Natural killer cell (primary cell): ENCODE measurements at regions not wholly inside any gene's neighbourhood (a gene's known extent, or its start where the extent isn't known, plus 50 kb on each side); places are given as distances from the start of the nearest gene placed in this dataset.

Experiments
- ATAC-seq, 3 donors: fragments of 150-1000 bp in 2 of 3; fragments of 200-7000 bp in 1 of 3; cut with Tn5 transposase; 1 replicate in 1 of 3; 2 replicates in 2 of 3; pipeline ENCODE4 v1.10.0; 2021; ENCODE audit warnings: mild to moderate bottlenecking in 2 of 3, moderate library complexity in 2 of 3
- DNase-seq, 2 donors: peaks; one replicate each; pipeline versions ENCODE4 v3.0.0 to v3.0.0-alpha.2; 2013 to 2021; ENCODE audit warnings: mixed read lengths in 1 of 2
- H3K27ac ChIP-seq: one replicate; pipeline ENCODE4 v1.5.1; 2013; ENCODE audit warnings: mild to moderate bottlenecking, low read length
- H3K27me3 ChIP-seq: one replicate; pipeline ENCODE4 v1.6.1; 2013; ENCODE audit warnings: low read length; ENCODE audit not compliant: control insufficient read depth, insufficient read depth
- H3K36me3 ChIP-seq: one replicate; pipeline ENCODE4 v1.6.1; 2013; ENCODE audit warnings: low read length; ENCODE audit not compliant: control insufficient read depth, insufficient read depth
- H3K4me1 ChIP-seq: one replicate; pipeline ENCODE4 v1.6.1; 2013; ENCODE audit warnings: low read length; ENCODE audit not compliant: control insufficient read depth, insufficient read depth
- H3K4me3 ChIP-seq: one replicate; pipeline ENCODE4 v1.5.1; 2013; ENCODE audit warnings: low read length
- H3K9me3 ChIP-seq: one replicate; pipeline ENCODE4 v1.6.1; 2013; ENCODE audit warnings: low read length; ENCODE audit not compliant: control insufficient read depth, insufficient read depth
- H3K27ac Mint-ChIP-seq, 2 donors: one replicate each; pipeline ENCODE4 v1.8.0; 2022; ENCODE audit warnings: mild to moderate bottlenecking in 2 of 2, mixed read lengths in 2 of 2, moderate library complexity in 1 of 2
- H3K27me3 Mint-ChIP-seq, 2 donors: one replicate each; pipeline ENCODE4 v1.8.0; 2022; ENCODE audit warnings: low read depth in 2 of 2, mixed read lengths in 2 of 2
- H3K36me3 Mint-ChIP-seq: one replicate; pipeline ENCODE4 v1.8.0; 2022; ENCODE audit warnings: mixed read lengths
- H3K4me1 Mint-ChIP-seq, 2 donors: one replicate each; pipeline ENCODE4 v1.8.0; 2022; ENCODE audit warnings: mixed read lengths in 2 of 2
- H3K4me3 Mint-ChIP-seq: one replicate; pipeline ENCODE4 v1.8.0; 2022; ENCODE audit warnings: mild to moderate bottlenecking, moderate library complexity, mixed read lengths
- H3K9me3 Mint-ChIP-seq, 2 donors: one replicate each; pipeline ENCODE4 v1.8.0; 2022; ENCODE audit warnings: mixed read lengths in 2 of 2
- WGBS: methylation state at CpG from one replicate; pipeline ENCODE4 v1.1.7; 2013; ENCODE audit warnings: missing lambda C conversion rate; ENCODE audit not compliant: insufficient coverage; 5-methylcytosine and 5-hydroxymethylcytosine counted together
- intact Hi-C: fragments of 100-400 bp; cut with micrococcal nuclease; formaldehyde crosslinking; loops from one replicate; pipeline ENCODE4 v1.14.2; 2022
- TF ChIP-seq, protein P1 (sequence below): fragments of 200-600 bp; IDR thresholded peaks from one replicate; pipeline ENCODE4 v1.8.0; 2022; ENCODE audit warnings: antibody characterized with exemption

GRCh38 chr15:79676621-79677020 is 220.2 kb downstream of the MTHFS start:
- Histone ChIP-seq H3K4me1 (no peaks in the 10 kb centered on the region), H3K27ac (no peak overlapping the region), H3K36me3 (no peaks in the 10 kb centered on the region), H3K4me3 (no peak overlapping the region), H3K27me3 (peaks cover 2% of the 10 kb centered on the region), H3K9me3 (no peaks in the 10 kb centered on the region)
- H3K4me3 Mint-ChIP-seq, result no peak overlapping the region
- no peak for ATAC-seq
- TF ChIP-seq, protein P1, sequence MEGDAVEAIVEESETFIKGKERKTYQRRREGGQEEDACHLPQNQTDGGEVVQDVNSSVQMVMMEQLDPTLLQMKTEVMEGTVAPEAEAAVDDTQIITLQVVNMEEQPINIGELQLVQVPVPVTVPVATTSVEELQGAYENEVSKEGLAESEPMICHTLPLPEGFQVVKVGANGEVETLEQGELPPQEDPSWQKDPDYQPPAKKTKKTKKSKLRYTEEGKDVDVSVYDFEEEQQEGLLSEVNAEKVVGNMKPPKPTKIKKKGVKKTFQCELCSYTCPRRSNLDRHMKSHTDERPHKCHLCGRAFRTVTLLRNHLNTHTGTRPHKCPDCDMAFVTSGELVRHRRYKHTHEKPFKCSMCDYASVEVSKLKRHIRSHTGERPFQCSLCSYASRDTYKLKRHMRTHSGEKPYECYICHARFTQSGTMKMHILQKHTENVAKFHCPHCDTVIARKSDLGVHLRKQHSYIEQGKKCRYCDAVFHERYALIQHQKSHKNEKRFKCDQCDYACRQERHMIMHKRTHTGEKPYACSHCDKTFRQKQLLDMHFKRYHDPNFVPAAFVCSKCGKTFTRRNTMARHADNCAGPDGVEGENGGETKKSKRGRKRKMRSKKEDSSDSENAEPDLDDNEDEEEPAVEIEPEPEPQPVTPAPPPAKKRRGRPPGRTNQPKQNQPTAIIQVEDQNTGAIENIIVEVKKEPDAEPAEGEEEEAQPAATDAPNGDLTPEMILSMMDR, result no peak
- H3K9me3 Mint-ChIP-seq, result no peaks in the 10 kb centered on the region
- no peaks in the 10 kb centered on the region for H3K36me3 Mint-ChIP-seq
- no peaks in the 10 kb centered on the region for H3K4me1 Mint-ChIP-seq
- H3K27me3 Mint-ChIP-seq, result peaks cover 14 to 22% of the 10 kb centered on the region in 2 donors
- no peak for DNase-seq
- intact Hi-C loops, result no loop called here
- no peak overlapping the region for H3K27ac Mint-ChIP-seq
- WGBS, result no CpG with 5 or more reads among the region's 2 CpGs

GRCh38 chr15:79677241-79677640 is 219.6 kb downstream of the MTHFS start:
- Histone ChIP-seq H3K9me3 (no peaks in the 10 kb centered on the region), H3K4me3 (no peak overlapping the region), H3K27me3 (peaks cover 2% of the 10 kb centered on the region), H3K36me3 (no peaks in the 10 kb centered on the region), H3K27ac (no peak overlapping the region), H3K4me1 (no peaks in the 10 kb centered on the region)
- 69% methylated on average over 7 of the region's 7 CpGs for WGBS
- no peak overlapping the region for H3K4me3 Mint-ChIP-seq
- H3K4me1 Mint-ChIP-seq, result no peaks in the 10 kb centered on the region
- ATAC-seq, result no peak
- TF ChIP-seq, protein P1, result no peak
- DNase-seq, result no peak
- intact Hi-C loops, result no loop called here
- H3K27ac Mint-ChIP-seq, result no peak overlapping the region
- no peaks in the 10 kb centered on the region for H3K36me3 Mint-ChIP-seq
- H3K27me3 Mint-ChIP-seq, result peaks cover 16 to 28% of the 10 kb centered on the region in 2 donors
- H3K9me3 Mint-ChIP-seq, result no peaks in the 10 kb centered on the region

GRCh38 chr15:79678032-79678701 is 218.6 kb downstream of the MTHFS start:
- H3K36me3 ChIP-seq, result no peaks in the 10 kb centered on the region
- H3K4me1 ChIP-seq, result no peaks in the 10 kb centered on the region
- H3K9me3 ChIP-seq, result no peaks in the 10 kb centered on the region
- DNase-seq (no peak), ATAC-seq (no peak)
- Mint-ChIP-seq H3K4me1 (no peaks in the 10 kb centered on the region), H3K27me3 (peaks cover 18 to 32% of the 10 kb centered on the region in 2 donors), H3K9me3 (no peaks in the 10 kb centered on the region), H3K4me3 (no peak overlapping the region), H3K27ac (no peak overlapping the region), H3K36me3 (no peaks in the 10 kb centered on the region)
- intact Hi-C loops, result no loop called here
- no peak overlapping the region for H3K27ac ChIP-seq
- no peaks in the 10 kb centered on the region for H3K27me3 ChIP-seq
- H3K4me3 ChIP-seq, result no peak overlapping the region
- TF ChIP-seq, protein P1, result no peak
- 95% methylated on average over 1 of the region's 1 CpG for WGBS

- 71% methylated on average over 5 of the region's 5 CpGs for WGBS
- DNase-seq (no peak), ATAC-seq (no peak)
- Mint-ChIP-seq H3K27ac (no peak overlapping the region), H3K4me3 (no peak overlapping the region), H3K27me3 (peaks cover 11 to 27% of the 10 kb centered on the region in 2 donors), H3K9me3 (no peaks in the 10 kb centered on the region), H3K36me3 (no peaks in the 10 kb centered on the region), H3K4me1 (no peaks in the 10 kb centered on the region)
- Histone ChIP-seq H3K27ac (no peak overlapping the region), H3K4me1 (no peaks in the 10 kb centered on the region), H3K9me3 (no peaks in the 10 kb centered on the region), H3K36me3 (no peaks in the 10 kb centered on the region), H3K27me3 (no peaks in the 10 kb centered on the region), H3K4me3 (no peak overlapping the region)
- intact Hi-C loops, result no loop called here
- TF ChIP-seq, protein P1, result no peak
These were observed 216.1 kb downstream of the MTHFS start for GRCh38 chr15:79680720-79681119.
